ENCODE measurements at regions not wholly inside any gene's neighbourhood (a gene's known extent, or its start where the extent isn't known, plus 50 kb on each side); places are given as distances from the start of the nearest gene placed in this dataset.

DNA sequence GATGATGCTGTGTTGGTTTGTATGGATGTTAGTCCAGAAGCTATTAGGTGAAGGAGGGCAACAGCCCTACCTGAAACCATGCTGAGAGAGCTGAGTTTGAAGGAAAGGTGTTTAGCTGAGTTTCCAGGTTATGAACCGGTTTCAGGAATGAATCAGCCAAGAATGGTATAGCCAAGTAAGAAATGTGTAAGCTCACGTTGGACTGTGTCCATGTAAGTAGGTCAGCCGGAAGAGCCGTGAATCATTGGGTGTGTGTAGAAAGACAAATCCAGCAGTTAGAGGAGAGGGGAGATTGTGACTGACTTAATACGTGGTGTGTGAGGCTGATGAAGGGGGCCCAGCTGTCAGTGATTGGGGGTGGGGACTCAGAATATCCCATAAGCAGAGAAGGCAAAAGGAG, 77.2 kb upstream of the SPIN4 start:
- TF ChIP-seq, protein P1, sequence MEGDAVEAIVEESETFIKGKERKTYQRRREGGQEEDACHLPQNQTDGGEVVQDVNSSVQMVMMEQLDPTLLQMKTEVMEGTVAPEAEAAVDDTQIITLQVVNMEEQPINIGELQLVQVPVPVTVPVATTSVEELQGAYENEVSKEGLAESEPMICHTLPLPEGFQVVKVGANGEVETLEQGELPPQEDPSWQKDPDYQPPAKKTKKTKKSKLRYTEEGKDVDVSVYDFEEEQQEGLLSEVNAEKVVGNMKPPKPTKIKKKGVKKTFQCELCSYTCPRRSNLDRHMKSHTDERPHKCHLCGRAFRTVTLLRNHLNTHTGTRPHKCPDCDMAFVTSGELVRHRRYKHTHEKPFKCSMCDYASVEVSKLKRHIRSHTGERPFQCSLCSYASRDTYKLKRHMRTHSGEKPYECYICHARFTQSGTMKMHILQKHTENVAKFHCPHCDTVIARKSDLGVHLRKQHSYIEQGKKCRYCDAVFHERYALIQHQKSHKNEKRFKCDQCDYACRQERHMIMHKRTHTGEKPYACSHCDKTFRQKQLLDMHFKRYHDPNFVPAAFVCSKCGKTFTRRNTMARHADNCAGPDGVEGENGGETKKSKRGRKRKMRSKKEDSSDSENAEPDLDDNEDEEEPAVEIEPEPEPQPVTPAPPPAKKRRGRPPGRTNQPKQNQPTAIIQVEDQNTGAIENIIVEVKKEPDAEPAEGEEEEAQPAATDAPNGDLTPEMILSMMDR (IDR thresholded peaks at IDR 0.05), result no peak
- TF ChIP-seq POLR2A (IDR thresholded peaks at IDR 0.05), result no peak
